Coronary artery (tissue), 2 donors: ENCODE measurements at regions not wholly inside any gene's neighbourhood (a gene's known extent, or its start where the extent isn't known, plus 50 kb on each side); places are given as distances from the start of the nearest gene placed in this dataset.

Experiments used
- DNase-seq: peaks from one replicate; pipeline ENCODE4 v3.0.0-alpha.2; 2017; ENCODE audit warnings: low spot score
- H3K27ac ChIP-seq, 2 donors: fragments of 200-600 bp; sonication (generic); one replicate each; pipeline ENCODE4 v1.5.1; 2016 to 2019
- H3K4me3 ChIP-seq: fragments of 200-600 bp; sonication (generic); 2 replicates; pipeline ENCODE4 v1.5.1; 2016; ENCODE audit warnings: mild to moderate bottlenecking, moderate library complexity
- CTCF ChIP-seq: fragments of 200-600 bp; sonication (generic); IDR thresholded peaks from one replicate; pipeline ENCODE4 v1.5.1; 2019; ENCODE audit warnings: antibody characterized with exemption

GRCh38 chr14:29030970-29031369 is 264.4 kb downstream of the FOXG1 start:
- TF ChIP-seq CTCF: no peak
- Histone ChIP-seq H3K4me3 (no peak overlapping the region), H3K27ac (no peak overlapping the region)
- no peak for DNase-seq

- Histone ChIP-seq H3K4me3 (no peak overlapping the region), H3K27ac (no peak overlapping the region)
- no peak for DNase-seq
- no peak for TF ChIP-seq CTCF
These were observed 268.5 kb downstream of the FOXG1 start for GRCh38 chr14:29035134-29035533.

GRCh38 chr14:29037411-29037810 is 270.8 kb downstream of the FOXG1 start:
- DNase-seq: no peak
- no peak overlapping the region for H3K27ac ChIP-seq
- no peak for TF ChIP-seq CTCF
- H3K4me3 ChIP-seq: no peak overlapping the region

GRCh38 chr14:29039171-29039570 is 272.6 kb downstream of the FOXG1 start:
- Histone ChIP-seq H3K4me3 (no peak overlapping the region), H3K27ac (no peak overlapping the region)
- TF ChIP-seq CTCF: no peak
- no peak for DNase-seq

- no peak for DNase-seq
- Histone ChIP-seq H3K27ac (no peak overlapping the region), H3K4me3 (no peak overlapping the region)
- TF ChIP-seq CTCF: no peak
These were observed 276.0 kb downstream of the FOXG1 start for GRCh38 chr14:29042551-29042950.

- no peak overlapping the region for H3K27ac ChIP-seq
- TF ChIP-seq CTCF: no peak
- DNase-seq: no peak
- H3K4me3 ChIP-seq: no peak overlapping the region
These were observed 277.1 kb downstream of the FOXG1 start for GRCh38 chr14:29043737-29044136.

- no peak for TF ChIP-seq CTCF
These were observed 278.6 kb downstream of the FOXG1 start for GRCh38 chr14:29045237-29045636.

More at GRCh38 chr14:29045237-29045636, 278.6 kb downstream of the FOXG1 start:
- H3K4me3 ChIP-seq: no peak overlapping the region
- no peak for DNase-seq
- H3K27ac ChIP-seq: no peak overlapping the region
